ENCODE measurements at regions not wholly inside any gene's neighbourhood (a gene's known extent, or its start where the extent isn't known, plus 50 kb on each side); places are given as distances from the start of the nearest gene placed in this dataset.
"Not testable (repeated sequence)": the region's sequence is repeated elsewhere in the genome, so short reads cannot be mapped to it uniquely, and the experiment has no call there.

- H3K27me3 Mint-ChIP-seq (ENCODE audit: insufficient read depth) = no peaks in the 10 kb centered on the region
- TF ChIP-seq CTCF (IDR thresholded peaks at IDR 0.05) = no peak
- DNase-seq = no peak
- no peak overlapping the region for H3K27ac Mint-ChIP-seq
- no peaks in the 10 kb centered on the region; the same call in 1 of the 2 replicates for H3K4me1 Mint-ChIP-seq (ENCODE audit: low read depth)
- peaks cover 8% of the 10 kb centered on the region for H3K9me3 Mint-ChIP-seq
- no peak overlapping the region for H3K4me3 Mint-ChIP-seq
- peaks cover 13% of the 10 kb centered on the region for H3K36me3 Mint-ChIP-seq (ENCODE audit: low read depth)
These were observed 774.5 kb upstream of the RGMB start for GRCh38 chr5:97998941-97999340.

- TF ChIP-seq CTCF (IDR thresholded peaks at IDR 0.05) = no peak
- no peak for DNase-seq
- Mint-ChIP-seq H3K27me3 (ENCODE audit: insufficient read depth) (no peaks in the 10 kb centered on the region; the same call in 1 of the 2 replicates), H3K4me3 (no peak overlapping the region), H3K9me3 (no peaks in the 10 kb centered on the region), H3K27ac (no peak overlapping the region), H3K4me1 (ENCODE audit: low read depth) (no peaks in the 10 kb centered on the region; the same call in 1 of the 2 replicates), H3K36me3 (ENCODE audit: low read depth) (no peaks in the 10 kb centered on the region)
These were observed 769.0 kb upstream of the RGMB start for GRCh38 chr5:98004463-98004862.

GRCh38 chr5:98016771-98017170 is 756.7 kb upstream of the RGMB start:
- H3K27ac Mint-ChIP-seq = no peak overlapping the region
- DNase-seq = no peak

DNA sequence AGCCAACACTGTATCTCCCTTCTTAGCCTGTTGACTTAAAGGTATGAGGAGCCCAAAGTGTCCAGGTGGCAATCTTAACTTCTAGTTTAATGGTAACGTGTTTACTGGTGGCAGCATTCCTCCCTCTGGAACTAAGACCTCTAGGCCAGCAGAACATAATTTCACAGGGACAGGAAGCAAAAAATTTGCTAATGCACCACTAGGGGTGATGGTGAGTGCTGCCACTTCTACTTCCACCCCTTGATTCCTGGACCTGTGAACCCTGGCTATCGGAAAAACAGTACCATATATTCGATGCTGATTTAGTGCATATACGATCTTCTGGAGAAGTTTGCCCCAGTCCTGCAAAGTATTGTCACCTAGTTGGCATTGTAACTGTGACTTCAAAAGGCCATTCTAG is 743.2 kb upstream of the RGMB start:
- peak; percentile 48 for TF ChIP-seq CTCF (IDR thresholded peaks at IDR 0.05)
- H3K27me3 Mint-ChIP-seq (ENCODE audit: insufficient read depth); H3K9me3 Mint-ChIP-seq; H3K27ac Mint-ChIP-seq; H3K4me3 Mint-ChIP-seq; DNase-seq: not testable (repeated sequence)
- peaks cover 17% of the 10 kb centered on the region for H3K4me1 Mint-ChIP-seq (ENCODE audit: low read depth)
- H3K36me3 Mint-ChIP-seq (ENCODE audit: low read depth) = 0 out of 2 replicates have a peak, but pooled peaks cover 17% of the 10 kb centered on the region

More at GRCh38 chr5:98016771-98017170, 756.7 kb upstream of the RGMB start:
- H3K4me1 Mint-ChIP-seq (ENCODE audit: low read depth) = peaks cover 11% of the 10 kb centered on the region
- no peaks in the 10 kb centered on the region; the same call in 1 of the 2 replicates for H3K27me3 Mint-ChIP-seq (ENCODE audit: insufficient read depth)
- TF ChIP-seq CTCF (IDR thresholded peaks at IDR 0.05) = no peak
- peak overlapping the region; percentile 67 for H3K4me3 Mint-ChIP-seq
- H3K36me3 Mint-ChIP-seq (ENCODE audit: low read depth) = no peaks in the 10 kb centered on the region
- no peaks in the 10 kb centered on the region for H3K9me3 Mint-ChIP-seq

DNA sequence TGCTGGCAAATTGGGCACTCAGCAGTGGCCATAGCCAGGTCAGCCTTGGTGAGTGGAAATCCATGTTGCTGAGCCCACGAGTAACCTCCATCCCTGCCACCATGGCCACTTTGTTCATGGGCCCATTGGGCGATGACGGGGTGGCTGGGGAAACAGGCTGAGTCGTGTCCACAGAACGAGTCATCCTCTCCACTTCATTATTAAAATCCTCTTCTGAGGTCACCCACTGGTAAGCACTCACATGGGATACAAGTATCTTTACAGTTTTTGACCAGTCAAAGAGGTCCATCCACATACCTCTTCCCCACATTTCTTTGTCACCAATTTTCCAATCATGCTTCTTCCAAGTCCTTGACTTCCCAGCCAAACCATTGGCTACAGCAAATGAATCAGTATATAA is 742.4 kb upstream of the RGMB start:
- not testable (repeated sequence) for DNase-seq; H3K27me3 Mint-ChIP-seq (ENCODE audit: insufficient read depth); H3K9me3 Mint-ChIP-seq; H3K4me3 Mint-ChIP-seq; H3K27ac Mint-ChIP-seq
- H3K4me1 Mint-ChIP-seq (ENCODE audit: low read depth) = peaks cover 17% of the 10 kb centered on the region
- 0 out of 2 replicates have a peak, but pooled peaks cover 17% of the 10 kb centered on the region for H3K36me3 Mint-ChIP-seq (ENCODE audit: low read depth)

- Mint-ChIP-seq H3K4me1 (ENCODE audit: low read depth) (peaks cover 17% of the 10 kb centered on the region), H3K27ac (no peak overlapping the region), H3K9me3 (no peaks in the 10 kb centered on the region), H3K36me3 (ENCODE audit: low read depth) (0 out of 2 replicates have a peak, but pooled peaks cover 17% of the 10 kb centered on the region), H3K27me3 (ENCODE audit: insufficient read depth) (no peaks in the 10 kb centered on the region), H3K4me3 (no peak overlapping the region)
- TF ChIP-seq CTCF (IDR thresholded peaks at IDR 0.05) = no peak
- no peak for DNase-seq
These were observed 742.0 kb upstream of the RGMB start for GRCh38 chr5:98031496-98031895.

Data from HFFc6 (cell line).